Thymus (tissue), 11 donors: ENCODE measurements at regions not wholly inside any gene's neighbourhood (a gene's known extent, or its start where the extent isn't known, plus 50 kb on each side); places are given as distances from the start of the nearest gene placed in this dataset.

Experiments
- DNase-seq, 9 donors: peaks; one replicate each; pipeline ENCODE4 v3.0.0-alpha.2; 2013; ENCODE audit warnings: low spot score in 9 of 9, low read depth in 6 of 9, missing footprints in 1 of 9
- H3K27ac ChIP-seq, 2 donors: one replicate each; pipeline ENCODE4 v1.5.1; 2013; ENCODE audit warnings: control low read depth in 1 of 2, low read depth in 1 of 2, low read length in 1 of 2, mild to moderate bottlenecking in 1 of 2, moderate library complexity in 1 of 2
- H3K27me3 ChIP-seq, 2 donors: one replicate each; pipeline ENCODE4 v1.5.1; 2013; ENCODE audit warnings: low read length in 1 of 2; ENCODE audit not compliant: control insufficient read depth in 2 of 2, insufficient read depth in 1 of 2
- H3K36me3 ChIP-seq, 2 donors: one replicate each; pipeline ENCODE4 v1.5.1; 2013; ENCODE audit warnings: low read length in 1 of 2, mild to moderate bottlenecking in 1 of 2, moderate library complexity in 1 of 2; ENCODE audit not compliant: control insufficient read depth in 2 of 2, insufficient read depth in 2 of 2
- H3K4me1 ChIP-seq, 2 donors: one replicate each; pipeline ENCODE4 v1.5.1; 2013; ENCODE audit warnings: low read length in 2 of 2; ENCODE audit not compliant: control insufficient read depth in 2 of 2, insufficient read depth in 2 of 2
- H3K4me3 ChIP-seq, 2 donors: one replicate each; pipeline ENCODE4 v1.5.1; 2013; ENCODE audit warnings: low read length in 2 of 2, control low read depth in 1 of 2, mild to moderate bottlenecking in 1 of 2
- H3K9me3 ChIP-seq, 2 donors: one replicate each; pipeline ENCODE4 v1.5.1; 2013; ENCODE audit warnings: low read length in 1 of 2, mild to moderate bottlenecking in 1 of 2; ENCODE audit not compliant: control insufficient read depth in 2 of 2, insufficient read depth in 1 of 2
- WGBS: extraction: QIAGEN DNeasy Blood & Tissue Kit; methylation state at CpG from one replicate; pipeline ENCODE4 v1.1.7; 2013; 5-methylcytosine and 5-hydroxymethylcytosine counted together
- donor health status: healthy.

GRCh38 chr21:34192646-34193285, 119.4 kb downstream of the MRPS6 start:
- no peak overlapping the region for H3K4me3 ChIP-seq
- no peaks in the 10 kb centered on the region for H3K36me3 ChIP-seq
- DNase-seq, result peak in 1 of 9 donors; percentile 43
- peaks cover 0 to 7% of the 10 kb centered on the region in 2 donors for H3K4me1 ChIP-seq
- peak overlapping the region in 1 of 2 donors; percentile 47 for H3K27ac ChIP-seq
- H3K27me3 ChIP-seq, result no peaks in the 10 kb centered on the region
- H3K9me3 ChIP-seq, result no peaks in the 10 kb centered on the region
- WGBS, result 83% methylated on average over 7 of the region's 7 CpGs

GRCh38 chr21:34195335-34195734, 122.0 kb downstream of the MRPS6 start:
- WGBS, result 81% methylated on average over 6 of the region's 6 CpGs
- H3K27me3 ChIP-seq, result no peaks in the 10 kb centered on the region
- no peak overlapping the region for H3K27ac ChIP-seq
- peaks cover 0 to 4% of the 10 kb centered on the region in 2 donors for H3K9me3 ChIP-seq
- H3K4me1 ChIP-seq, result peaks cover 13 to 21% of the 10 kb centered on the region in 2 donors
- no peaks in the 10 kb centered on the region for H3K36me3 ChIP-seq
- no peak overlapping the region for H3K4me3 ChIP-seq
- no peak for DNase-seq

- H3K4me3 ChIP-seq, result no peak overlapping the region
- DNase-seq, result no peak
- H3K27me3 ChIP-seq, result peaks cover 0 to 4% of the 10 kb centered on the region in 2 donors
- peaks cover 18 to 31% of the 10 kb centered on the region in 2 donors for H3K4me1 ChIP-seq
- no peak overlapping the region for H3K27ac ChIP-seq
- H3K9me3 ChIP-seq, result peaks cover 0 to 7% of the 10 kb centered on the region in 2 donors
- 97% methylated on average over 6 of the region's 6 CpGs for WGBS
- H3K36me3 ChIP-seq, result no peaks in the 10 kb centered on the region
These were observed 123.6 kb downstream of the MRPS6 start for GRCh38 chr21:34196996-34197395.

GRCh38 chr21:34197561-34197960, 124.2 kb downstream of the MRPS6 start:
- H3K4me3 ChIP-seq, result no peak overlapping the region

GRCh38 chr21:34198231-34199120, 125.1 kb downstream of the MRPS6 start:
- Histone ChIP-seq H3K36me3 (no peaks in the 10 kb centered on the region), H3K4me3 (no peak overlapping the region), H3K27me3 (peaks cover 0 to 15% of the 10 kb centered on the region in 2 donors), H3K27ac (peak overlapping the region; percentile 55 to 76), H3K4me1 (peaks cover 23 to 38% of the 10 kb centered on the region in 2 donors), H3K9me3 (peaks cover 0 to 7% of the 10 kb centered on the region in 2 donors)
- peak in 7 of 9 donors; percentile 23 to 76 (median 46) for DNase-seq
- WGBS, result 64% methylated on average over 16 of the region's 16 CpGs

More at GRCh38 chr21:34197561-34197960, 124.2 kb downstream of the MRPS6 start:
- H3K4me1 ChIP-seq, result peaks cover 22 to 36% of the 10 kb centered on the region in 2 donors
- 96% methylated on average over 3 of the region's 3 CpGs for WGBS
- H3K27me3 ChIP-seq, result peaks cover 0 to 10% of the 10 kb centered on the region in 2 donors
- no peaks in the 10 kb centered on the region for H3K36me3 ChIP-seq
- no peak for DNase-seq
- H3K27ac ChIP-seq, result no peak overlapping the region
- peaks cover 0 to 7% of the 10 kb centered on the region in 2 donors for H3K9me3 ChIP-seq

- H3K27me3 ChIP-seq, result peaks cover 0 to 15% of the 10 kb centered on the region in 2 donors
- WGBS, result 79% methylated on average over 7 of the region's 7 CpGs
- H3K4me1 ChIP-seq, result peaks cover 23 to 38% of the 10 kb centered on the region in 2 donors
- H3K27ac ChIP-seq, result peak overlapping the region; percentile 55 to 76
- no peaks in the 10 kb centered on the region for H3K36me3 ChIP-seq
- peaks cover 0 to 7% of the 10 kb centered on the region in 2 donors for H3K9me3 ChIP-seq
- peak in 1 of 9 donors; percentile 9 for DNase-seq
- no peak overlapping the region for H3K4me3 ChIP-seq
These were observed 125.9 kb downstream of the MRPS6 start for GRCh38 chr21:34199121-34199910.

GRCh38 chr21:34200288-34200905, 127.0 kb downstream of the MRPS6 start:
- Histone ChIP-seq H3K27ac (no peak overlapping the region), H3K4me3 (no peak overlapping the region), H3K36me3 (no peaks in the 10 kb centered on the region), H3K9me3 (peaks cover 0 to 7% of the 10 kb centered on the region in 2 donors), H3K4me1 (peaks cover 23 to 38% of the 10 kb centered on the region in 2 donors), H3K27me3 (peaks cover 0 to 15% of the 10 kb centered on the region in 2 donors)
- WGBS, result 93% methylated on average over 7 of the region's 7 CpGs
- DNase-seq, result no peak

GRCh38 chr21:34201001-34201400, 127.6 kb downstream of the MRPS6 start:
- DNase-seq, result peak in 1 of 9 donors; percentile 21
- Histone ChIP-seq H3K27ac (no peak overlapping the region), H3K4me1 (peaks cover 23 to 38% of the 10 kb centered on the region in 2 donors)

More at GRCh38 chr21:34201001-34201400, 127.6 kb downstream of the MRPS6 start:
- WGBS, result 75% methylated on average over 3 of the region's 3 CpGs
- Histone ChIP-seq H3K9me3 (peaks cover 0 to 7% of the 10 kb centered on the region in 2 donors), H3K27me3 (peaks cover 0 to 15% of the 10 kb centered on the region in 2 donors), H3K4me3 (no peak overlapping the region), H3K36me3 (no peaks in the 10 kb centered on the region)
